ENCODE measurements at regions not wholly inside any gene's neighbourhood (a gene's known extent, or its start where the extent isn't known, plus 50 kb on each side); places are given as distances from the start of the nearest gene placed in this dataset.

GRCh38 chr14:99081156-99081765 lies 190.7 kb downstream of the BCL11B start:
- H3K27me3 ChIP-seq, result no peaks in the 10 kb centered on the region
- H3K27ac ChIP-seq, result no peak overlapping the region
- no peak for TF ChIP-seq Cebpa-rat (IDR thresholded peaks at IDR 0.05)

GRCh38 chr14:99081880-99082279 lies 190.1 kb downstream of the BCL11B start:
- H3K4me2 ChIP-seq, result no peak overlapping the region

More at GRCh38 chr14:99081156-99081765, 190.7 kb downstream of the BCL11B start:
- no peak overlapping the region for H3K4me3 ChIP-seq
- H3K4me2 ChIP-seq, result no peak overlapping the region
- no peak overlapping the region for H3K9ac ChIP-seq
- no peaks in the 10 kb centered on the region for H3K4me1 ChIP-seq
- H3K36me3 ChIP-seq, result no peaks in the 10 kb centered on the region
- H3K9me3 ChIP-seq, result peaks cover 23% of the 10 kb centered on the region
- no peaks in the 10 kb centered on the region for H4K20me1 ChIP-seq

GRCh38 chr14:99093532-99094517 lies 178.2 kb downstream of the BCL11B start:
- TF ChIP-seq Cebpa-rat (IDR thresholded peaks at IDR 0.05), result no peak
- H3K4me3 ChIP-seq, result no peak overlapping the region
- no peaks in the 10 kb centered on the region for H3K36me3 ChIP-seq
- H3K27me3 ChIP-seq, result no peaks in the 10 kb centered on the region
- H3K9me3 ChIP-seq, result 0 out of 2 replicates have a peak, but pooled peaks cover 3% of the 10 kb centered on the region
- H4K20me1 ChIP-seq, result no peaks in the 10 kb centered on the region
- H3K4me2 ChIP-seq, result no peak overlapping the region
- H3K9ac ChIP-seq, result no peak overlapping the region
- H3K27ac ChIP-seq, result no peak overlapping the region
- H3K4me1 ChIP-seq, result no peaks in the 10 kb centered on the region

More at GRCh38 chr14:99081880-99082279, 190.1 kb downstream of the BCL11B start:
- Histone ChIP-seq H3K36me3 (no peaks in the 10 kb centered on the region), H3K27ac (no peak overlapping the region), H3K27me3 (no peaks in the 10 kb centered on the region), H4K20me1 (no peaks in the 10 kb centered on the region), H3K9me3 (peaks cover 23% of the 10 kb centered on the region), H3K9ac (no peak overlapping the region), H3K4me3 (no peak overlapping the region), H3K4me1 (no peaks in the 10 kb centered on the region)
- no peak for TF ChIP-seq Cebpa-rat (IDR thresholded peaks at IDR 0.05)

GRCh38 chr14:99094901-99095300 lies 177.1 kb downstream of the BCL11B start:
- Histone ChIP-seq H3K4me2 (no peak overlapping the region), H3K36me3 (no peaks in the 10 kb centered on the region), H3K27ac (no peak overlapping the region), H3K4me1 (no peaks in the 10 kb centered on the region), H4K20me1 (no peaks in the 10 kb centered on the region), H3K9ac (no peak overlapping the region), H3K4me3 (no peak overlapping the region), H3K27me3 (no peaks in the 10 kb centered on the region), H3K9me3 (0 out of 2 replicates have a peak, but pooled peaks cover 3% of the 10 kb centered on the region)
- TF ChIP-seq Cebpa-rat (IDR thresholded peaks at IDR 0.05), result no peak

- Histone ChIP-seq H3K36me3 (no peaks in the 10 kb centered on the region), H3K4me2 (no peak overlapping the region), H3K9me3 (0 out of 2 replicates have a peak, but pooled peaks cover 3% of the 10 kb centered on the region), H3K27ac (no peak overlapping the region), H3K27me3 (no peaks in the 10 kb centered on the region), H3K4me1 (no peaks in the 10 kb centered on the region), H3K9ac (no peak overlapping the region), H3K4me3 (no peak overlapping the region), H4K20me1 (no peaks in the 10 kb centered on the region)
- no peak for TF ChIP-seq Cebpa-rat (IDR thresholded peaks at IDR 0.05)
Observed at GRCh38 chr14:99095369-99095768, 176.6 kb downstream of the BCL11B start.

- H3K4me1 ChIP-seq, result no peaks in the 10 kb centered on the region
- no peak overlapping the region for H3K4me3 ChIP-seq
- no peak overlapping the region for H3K27ac ChIP-seq
- no peaks in the 10 kb centered on the region for H4K20me1 ChIP-seq
- no peaks in the 10 kb centered on the region for H3K9me3 ChIP-seq
- H3K36me3 ChIP-seq, result no peaks in the 10 kb centered on the region
- no peak for TF ChIP-seq Cebpa-rat (IDR thresholded peaks at IDR 0.05)
- H3K9ac ChIP-seq, result no peak overlapping the region
- H3K27me3 ChIP-seq, result no peaks in the 10 kb centered on the region
- H3K4me2 ChIP-seq, result no peak overlapping the region
Observed at GRCh38 chr14:99098199-99098598, 173.8 kb downstream of the BCL11B start.

- no peak overlapping the region for H3K4me3 ChIP-seq
- H3K4me1 ChIP-seq, result no peaks in the 10 kb centered on the region
- no peak overlapping the region for H3K27ac ChIP-seq
- no peaks in the 10 kb centered on the region for H3K27me3 ChIP-seq
- no peaks in the 10 kb centered on the region for H3K9me3 ChIP-seq
- no peak for TF ChIP-seq Cebpa-rat (IDR thresholded peaks at IDR 0.05)
- no peaks in the 10 kb centered on the region for H4K20me1 ChIP-seq
- H3K4me2 ChIP-seq, result no peak overlapping the region
- no peak overlapping the region for H3K9ac ChIP-seq
- no peaks in the 10 kb centered on the region for H3K36me3 ChIP-seq
Observed at GRCh38 chr14:99099051-99099787, 172.8 kb downstream of the BCL11B start.

GRCh38 chr14:99100497-99101270 lies 171.3 kb downstream of the BCL11B start:
- H3K4me3 ChIP-seq, result no peak overlapping the region
- H3K36me3 ChIP-seq, result no peaks in the 10 kb centered on the region
- H3K4me1 ChIP-seq, result no peaks in the 10 kb centered on the region
- H3K9me3 ChIP-seq, result peaks cover 8% of the 10 kb centered on the region
- H3K9ac ChIP-seq, result no peak overlapping the region
- TF ChIP-seq Cebpa-rat (IDR thresholded peaks at IDR 0.05), result no peak
- no peak overlapping the region for H3K27ac ChIP-seq
- H4K20me1 ChIP-seq, result no peaks in the 10 kb centered on the region
- H3K27me3 ChIP-seq, result no peaks in the 10 kb centered on the region
- H3K4me2 ChIP-seq, result no peak overlapping the region

GRCh38 chr14:99101855-99102461 lies 170.0 kb downstream of the BCL11B start:
- H3K27ac ChIP-seq, result no peak overlapping the region
- no peaks in the 10 kb centered on the region for H3K27me3 ChIP-seq
- H3K36me3 ChIP-seq, result no peaks in the 10 kb centered on the region
- no peak overlapping the region for H3K4me2 ChIP-seq
- no peaks in the 10 kb centered on the region for H4K20me1 ChIP-seq
- H3K9ac ChIP-seq, result no peak overlapping the region
- no peak overlapping the region for H3K4me3 ChIP-seq
- TF ChIP-seq Cebpa-rat (IDR thresholded peaks at IDR 0.05), result no peak
- H3K4me1 ChIP-seq, result no peaks in the 10 kb centered on the region
- H3K9me3 ChIP-seq, result peaks cover 15% of the 10 kb centered on the region

Data from BLaER1 (cell line).